ENCODE measurements at regions not wholly inside any gene's neighbourhood (a gene's known extent, or its start where the extent isn't known, plus 50 kb on each side); places are given as distances from the start of the nearest gene placed in this dataset.
"Not testable (repeated sequence)": the region's sequence is repeated elsewhere in the genome, so short reads cannot be mapped to it uniquely, and the experiment has no call there.

DNA sequence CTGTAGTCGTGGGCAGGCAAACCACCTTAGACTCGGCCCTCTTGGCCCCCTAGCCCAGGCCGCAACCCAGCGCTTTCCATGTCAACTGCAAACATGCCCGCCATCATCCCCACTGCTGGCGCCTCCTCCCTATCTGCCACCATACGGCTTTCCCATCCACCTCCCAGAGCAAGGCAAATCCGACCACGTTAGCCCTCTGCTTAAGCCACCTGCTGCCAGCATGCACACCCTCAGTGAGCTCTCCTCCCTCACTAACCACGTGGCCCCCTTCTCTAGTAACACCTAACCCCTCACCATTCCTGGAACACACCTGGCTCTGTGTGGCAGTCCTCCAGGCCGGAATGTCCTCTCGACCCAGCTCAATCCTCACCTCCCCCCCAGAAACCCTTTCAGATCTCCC is 534.8 kb downstream of the TP53TG3F start:
- DNase-seq: not testable (repeated sequence)

DNA sequence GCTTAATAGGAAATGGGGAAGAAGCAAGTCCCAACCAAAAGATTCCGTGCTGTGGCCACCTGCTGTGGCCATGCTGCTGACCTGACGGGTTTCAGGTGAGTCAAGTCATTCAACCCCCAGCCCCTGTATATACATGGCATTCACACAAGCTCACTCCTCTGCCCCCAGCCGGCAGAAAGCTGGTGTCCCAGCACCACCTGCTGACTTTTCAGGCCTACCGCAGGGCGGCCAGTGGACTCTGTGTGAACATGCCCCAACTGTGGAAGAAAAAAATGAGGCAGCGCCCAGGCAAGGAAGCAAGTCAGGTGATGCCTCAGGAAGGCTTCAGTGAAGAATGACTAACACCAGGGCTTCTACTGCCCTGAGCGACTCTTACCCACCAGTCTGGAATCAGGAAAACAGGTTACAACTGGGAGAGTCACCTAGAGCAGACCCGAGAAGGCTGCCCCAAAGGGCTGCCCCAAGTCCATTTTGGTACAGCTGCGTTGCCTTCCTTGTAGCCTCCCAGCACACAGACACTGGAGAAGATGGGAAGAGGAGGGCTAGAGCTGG is 536.5 kb downstream of the TP53TG3F start:
- not testable (repeated sequence) for DNase-seq

DNA sequence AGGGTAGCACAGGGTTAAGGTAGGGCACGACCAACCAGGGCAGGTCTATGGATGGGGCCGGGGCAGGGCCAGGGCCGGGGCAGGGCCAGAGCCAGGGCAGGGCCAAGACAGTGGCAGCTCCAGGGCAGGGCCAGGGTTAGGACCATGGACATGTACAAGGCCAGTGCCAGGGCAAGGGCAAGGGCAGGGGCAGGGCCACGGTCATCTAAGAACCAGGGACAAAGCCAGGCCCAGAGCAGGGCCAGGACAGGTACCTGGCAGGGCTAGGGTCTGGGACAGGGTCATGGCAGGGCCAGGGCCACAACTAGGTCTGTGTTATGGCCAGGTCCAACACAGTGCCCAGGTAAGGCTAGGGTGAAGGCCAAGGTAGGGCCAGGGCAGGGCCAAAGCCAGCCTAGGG is 541.8 kb downstream of the TP53TG3F start:
- DNase-seq: not testable (repeated sequence)

DNA sequence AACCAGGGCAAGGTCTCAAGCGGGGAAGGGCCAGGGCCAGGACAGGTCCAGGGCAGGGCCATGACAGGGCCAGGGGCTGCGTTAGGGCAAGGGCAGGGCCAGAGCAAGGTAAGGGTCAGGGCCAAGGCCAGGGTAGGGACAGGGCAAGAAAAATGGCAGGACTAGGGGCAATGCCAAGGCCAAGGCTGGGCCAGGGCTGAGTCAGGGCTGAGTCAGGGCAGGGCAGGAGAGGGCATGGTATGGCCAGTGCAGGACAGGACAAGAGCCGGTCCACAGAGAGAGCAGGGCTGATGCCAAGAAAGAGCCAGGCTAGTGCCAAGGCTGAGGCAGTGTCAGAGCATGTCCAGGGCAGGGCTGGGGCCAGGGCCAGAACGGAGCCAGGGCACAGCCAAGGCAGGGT is 542.5 kb downstream of the TP53TG3F start:
- not testable (repeated sequence) for DNase-seq

DNA sequence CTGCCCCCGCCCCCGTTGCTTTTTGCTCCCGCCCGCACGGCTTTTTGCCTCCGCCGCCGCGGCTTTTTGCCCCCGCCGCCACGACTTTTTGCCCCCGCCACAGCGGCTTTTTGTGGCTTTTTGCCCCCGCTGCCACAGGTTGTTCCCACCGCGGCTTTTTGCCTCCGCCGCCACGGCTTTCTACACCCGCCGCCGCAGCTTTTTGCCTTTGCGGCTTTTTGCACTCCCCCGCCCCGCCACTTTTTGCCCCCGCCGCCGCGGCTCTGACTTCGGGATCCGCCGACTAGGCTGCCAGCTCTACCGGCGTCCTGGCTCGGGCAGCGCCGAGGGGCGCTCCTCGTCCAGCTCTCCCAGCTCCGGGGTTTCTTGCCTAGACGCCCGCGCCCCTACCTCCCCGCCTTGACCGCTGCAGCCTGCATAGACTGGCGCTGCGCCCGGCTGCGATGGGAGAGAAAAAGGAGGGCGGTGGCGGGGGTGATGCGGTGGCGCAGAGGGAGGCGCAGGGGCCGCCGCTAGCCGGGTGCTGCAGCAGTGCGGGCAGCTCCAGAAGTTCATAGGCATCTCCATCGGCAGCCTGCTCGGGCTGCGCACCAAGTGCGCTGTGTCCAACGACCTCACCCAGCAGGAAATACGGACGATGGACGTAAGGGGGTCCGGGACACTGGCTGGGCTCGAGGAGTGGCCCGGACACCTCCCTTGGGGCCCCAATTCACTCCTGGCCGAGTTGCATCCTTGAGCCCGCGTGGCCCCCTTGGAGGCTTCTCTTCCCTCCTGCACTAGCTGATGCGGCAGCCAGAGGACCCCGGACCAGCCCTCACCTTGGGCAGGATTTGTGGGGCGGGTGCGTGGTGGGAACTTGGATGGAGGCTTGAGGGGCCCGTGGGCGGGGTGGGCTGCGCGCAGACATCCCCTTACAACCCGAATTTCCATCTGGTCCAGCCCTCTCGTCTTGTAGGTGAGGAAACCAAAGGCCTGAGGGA is 555.7 kb downstream of the TP53TG3F start:
- DNase-seq: peak in 1 of 5 donors; percentile 0

DNA sequence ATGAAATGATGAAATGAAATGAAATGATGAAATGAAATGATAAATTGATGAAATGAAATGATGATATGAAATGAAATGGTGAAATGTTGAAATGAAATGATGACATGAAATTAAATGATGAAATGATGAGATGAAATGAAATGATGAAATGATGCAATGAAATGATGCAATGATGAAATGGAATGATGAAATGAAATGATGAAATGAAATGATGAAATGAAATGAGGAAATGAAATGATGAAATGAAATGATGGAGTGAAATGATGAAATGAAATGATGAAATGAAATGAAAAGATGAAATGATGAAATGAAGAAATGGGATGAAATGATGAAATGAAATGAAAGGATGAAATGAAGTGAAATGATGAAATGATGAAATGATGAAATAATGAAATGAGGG is 558.9 kb downstream of the TP53TG3F start:
- DNase-seq: not testable (repeated sequence)

DNA sequence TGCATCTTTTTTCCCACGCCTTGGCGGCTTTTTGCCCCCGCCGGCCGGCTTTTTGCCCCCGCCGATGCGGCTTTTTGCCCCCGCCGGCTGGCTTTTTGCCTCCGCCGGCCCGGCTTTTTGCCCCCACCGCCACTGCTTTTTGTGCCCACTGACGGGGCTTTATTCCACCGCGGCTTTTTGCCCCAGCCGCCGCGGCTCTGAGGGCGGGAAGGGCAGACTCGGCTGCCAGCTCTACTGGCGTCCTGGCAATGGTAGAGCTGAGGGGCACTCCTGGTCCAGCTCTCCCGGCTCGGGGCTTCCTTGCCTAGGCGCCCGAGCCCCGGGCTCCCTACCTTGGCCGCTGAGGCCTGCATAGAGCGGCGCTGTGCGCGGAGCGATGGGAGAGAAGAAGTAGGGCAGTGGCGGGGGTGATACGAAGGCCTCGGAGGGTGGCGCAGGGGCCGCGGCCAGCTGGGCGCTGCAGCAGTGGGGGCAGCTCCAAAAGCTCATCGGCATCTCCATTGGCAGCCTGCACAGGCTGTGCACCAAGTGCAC is 591.4 kb downstream of the TP53TG3F start:
- DNase-seq: no peak

DNA sequence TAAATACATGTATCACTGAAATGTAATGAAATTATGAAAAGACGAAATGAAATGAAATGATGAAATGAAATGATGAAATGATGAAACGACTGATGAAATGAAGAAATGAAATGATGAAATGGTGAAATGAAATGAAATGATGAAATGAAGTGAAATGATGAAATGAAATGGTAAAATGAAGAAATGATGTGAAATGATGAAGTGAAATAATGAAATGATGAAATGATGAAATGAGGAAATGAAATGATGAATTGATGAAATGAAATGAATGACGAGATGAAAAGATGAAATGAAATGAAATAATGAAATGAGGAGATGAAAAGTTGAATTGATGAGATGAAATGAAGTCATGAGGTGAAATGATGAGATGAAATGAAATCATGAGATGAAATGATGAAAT is 594.7 kb downstream of the TP53TG3F start:
- no peak for DNase-seq

DNA sequence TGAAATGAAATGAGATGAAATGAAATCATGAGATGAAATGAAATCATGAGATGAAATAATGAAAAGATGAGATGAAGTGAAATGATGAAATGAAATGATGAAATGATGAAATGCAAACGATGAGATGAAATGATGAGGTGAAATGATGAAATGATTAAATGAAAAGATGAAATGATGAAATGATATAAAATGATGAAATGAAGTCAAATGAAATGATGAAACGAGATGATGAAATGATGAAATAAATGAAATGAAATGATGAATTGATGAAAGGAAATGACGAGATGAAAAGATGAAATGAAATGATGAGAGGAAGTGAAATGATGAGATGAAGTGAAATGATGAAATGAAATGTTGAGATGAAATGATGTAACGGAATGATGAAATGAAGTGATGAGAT is 595.6 kb downstream of the TP53TG3F start:
- no peak for DNase-seq

DNA sequence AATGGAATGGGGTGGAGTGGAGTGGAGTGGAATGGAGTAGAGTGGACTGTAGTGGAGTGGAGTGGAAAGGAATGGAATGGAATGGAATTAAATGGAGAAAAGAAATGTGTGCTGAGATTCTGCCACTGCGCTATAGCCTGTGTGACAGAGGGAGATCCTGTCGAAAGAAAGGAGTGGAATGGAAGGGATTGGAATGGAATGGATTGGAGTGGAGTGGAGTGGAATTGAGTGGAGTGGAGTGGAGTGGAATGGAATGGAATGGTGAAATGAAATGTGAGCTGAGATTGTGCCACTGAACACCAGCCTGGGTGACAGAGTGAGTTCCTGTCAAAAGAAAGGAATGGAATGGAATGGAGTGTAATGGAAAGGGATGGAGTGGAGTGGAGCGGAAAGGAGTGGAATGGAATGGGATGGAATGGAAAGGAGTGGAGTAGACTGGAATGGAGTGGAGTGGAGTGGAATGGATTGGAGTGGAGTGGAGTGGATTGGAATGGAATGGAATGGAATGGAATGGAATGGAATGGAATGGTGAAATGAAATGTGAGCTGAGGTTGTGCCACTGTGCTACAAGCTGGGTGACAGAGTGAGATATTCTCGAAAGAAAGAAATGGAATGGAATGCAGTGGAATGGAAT is 603.3 kb downstream of the TP53TG3F start:
- DNase-seq: not testable (repeated sequence)

DNA sequence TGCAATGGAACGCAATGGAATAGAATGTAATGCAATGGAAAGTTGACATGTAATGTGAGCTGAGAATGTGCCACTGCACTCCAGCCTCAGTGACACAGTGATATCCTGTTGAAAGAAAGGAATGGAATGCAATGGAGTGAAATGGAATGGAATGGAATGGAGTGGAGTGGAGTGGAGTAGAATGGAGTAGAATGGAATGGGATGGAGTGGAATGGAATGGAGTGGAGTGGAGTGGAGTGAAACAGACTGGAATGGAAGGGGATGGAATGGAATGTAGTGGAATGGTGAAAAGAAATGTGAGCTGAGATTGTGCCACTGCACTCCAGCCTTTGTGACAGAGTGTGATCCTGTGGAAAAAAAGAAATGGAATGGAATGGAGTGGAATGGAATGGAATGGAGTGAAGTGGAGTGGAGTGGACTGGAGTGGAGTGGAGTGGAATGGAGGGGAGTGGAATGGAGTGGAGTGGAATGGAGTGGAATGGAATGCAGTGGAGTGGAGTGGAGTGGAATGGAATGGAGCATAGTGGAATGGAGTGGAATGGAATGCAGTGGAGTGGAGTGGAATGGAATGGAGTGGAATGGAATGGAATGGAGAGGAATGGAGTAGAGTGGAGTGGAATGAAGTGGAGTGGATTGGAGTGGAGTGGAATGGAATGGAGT is 604.2 kb downstream of the TP53TG3F start:
- not testable (repeated sequence) for DNase-seq

DNA sequence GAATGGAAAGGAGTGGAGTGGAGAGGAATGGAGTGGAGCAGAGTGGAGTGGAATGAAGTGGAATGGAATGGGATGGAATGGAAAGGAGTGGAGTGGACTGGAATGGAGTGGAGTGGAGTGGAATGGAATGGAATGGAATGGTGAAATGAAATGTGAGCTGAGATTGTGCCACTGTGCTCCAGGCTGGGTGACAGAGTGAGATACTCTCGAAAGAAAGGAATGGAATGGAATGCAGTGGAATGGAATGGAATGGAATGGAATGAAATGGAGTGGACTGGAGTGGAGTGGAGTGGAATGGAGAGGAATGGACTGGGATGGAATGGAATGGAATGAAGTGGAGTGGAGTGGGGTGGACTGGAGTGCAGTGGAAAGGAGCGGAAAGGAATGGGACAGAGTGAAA is 605.2 kb downstream of the TP53TG3F start:
- not testable (repeated sequence) for DNase-seq

DNA sequence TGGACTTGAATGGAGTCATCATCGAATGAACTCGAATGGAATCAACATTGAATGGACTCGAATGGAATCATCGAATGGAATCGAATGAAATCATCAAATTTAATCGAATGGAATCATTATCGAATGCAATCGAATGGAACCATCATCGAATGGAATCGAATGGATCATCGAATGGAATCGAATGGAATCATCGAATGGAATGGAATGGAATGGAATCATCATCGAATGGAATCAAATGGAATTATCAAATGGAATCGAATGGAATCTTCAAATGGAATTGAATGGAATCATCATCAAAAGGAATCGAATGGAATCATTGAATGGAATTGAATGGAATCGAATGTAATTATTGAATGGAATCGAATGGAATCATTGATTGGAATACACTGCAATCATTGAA is 610.3 kb downstream of the TP53TG3F start:
- not testable (repeated sequence) for DNase-seq

DNA sequence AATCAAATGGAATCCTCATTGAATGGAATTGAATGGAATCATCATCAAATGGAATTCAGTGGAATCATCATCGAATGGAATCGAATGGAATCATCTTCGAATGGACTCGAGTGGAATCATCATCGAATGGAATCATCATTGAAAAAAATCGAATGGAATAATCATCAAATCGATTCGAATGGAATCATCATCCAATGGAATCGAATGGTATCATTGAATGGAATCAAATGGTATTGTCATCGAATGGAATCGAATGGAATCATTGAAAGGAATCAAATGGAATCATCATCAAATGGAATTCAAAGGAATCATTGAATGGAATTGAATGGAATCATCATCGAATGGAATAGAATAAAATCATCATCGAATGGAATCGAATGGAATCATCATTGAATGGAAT is 619.3 kb downstream of the TP53TG3F start:
- peak in 1 of 5 donors; percentile 19 for DNase-seq

DNA sequence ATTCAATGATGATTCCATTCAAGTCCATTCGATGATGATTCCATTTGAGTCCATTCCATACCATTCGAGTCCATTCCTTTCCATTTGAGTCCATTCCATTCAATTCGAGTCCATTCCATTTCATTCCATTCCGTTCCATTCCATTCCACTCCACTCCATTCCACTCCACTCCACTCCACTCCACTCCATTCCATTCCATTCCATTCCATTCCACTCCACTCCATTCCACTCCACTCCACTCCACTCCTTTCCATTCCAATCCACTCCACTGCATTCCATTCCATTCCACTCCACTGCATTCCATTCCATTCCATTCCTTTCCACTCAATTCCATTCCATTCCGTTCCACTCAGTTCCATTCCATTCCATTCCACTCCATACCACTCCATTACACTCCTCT is 625.6 kb downstream of the TP53TG3F start:
- DNase-seq: not testable (repeated sequence)

DNA sequence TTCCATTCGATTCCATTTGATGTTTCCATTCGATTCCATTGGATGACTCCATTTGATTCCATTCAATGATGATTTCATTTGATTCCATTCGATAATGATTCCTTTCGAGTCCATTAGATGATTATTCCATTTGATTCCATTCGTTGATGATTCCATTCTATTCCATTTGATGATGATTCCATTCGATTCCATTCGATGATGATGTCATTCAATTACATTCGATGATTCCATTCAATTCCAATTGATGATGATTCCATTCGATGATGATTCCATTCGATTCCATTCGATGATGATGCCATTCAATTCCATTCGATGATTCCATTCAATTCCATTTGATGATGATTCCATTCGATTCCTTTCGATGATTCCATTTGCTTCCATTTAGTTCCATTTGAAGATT is 635.6 kb downstream of the TP53TG3F start:
- DNase-seq: not testable (repeated sequence)

DNA sequence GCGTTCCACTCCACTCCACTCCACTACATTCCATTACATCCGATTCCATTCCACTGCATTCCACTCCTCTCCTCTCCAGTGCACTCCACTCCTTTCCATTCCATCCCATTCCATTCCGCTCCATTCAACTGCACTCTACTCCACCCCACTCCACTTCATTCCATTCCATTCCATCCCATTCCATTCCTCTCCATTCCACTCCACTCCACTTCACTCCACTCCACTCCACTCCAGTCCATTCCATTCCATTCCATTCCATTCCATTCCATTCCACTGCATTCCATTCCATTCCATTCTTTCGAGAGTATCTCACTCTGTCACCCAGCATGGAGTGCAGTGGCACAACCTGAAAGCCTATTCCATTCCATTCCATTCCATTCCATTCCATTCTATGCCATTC is 637.5 kb downstream of the TP53TG3F start:
- DNase-seq: not testable (repeated sequence)

DNA sequence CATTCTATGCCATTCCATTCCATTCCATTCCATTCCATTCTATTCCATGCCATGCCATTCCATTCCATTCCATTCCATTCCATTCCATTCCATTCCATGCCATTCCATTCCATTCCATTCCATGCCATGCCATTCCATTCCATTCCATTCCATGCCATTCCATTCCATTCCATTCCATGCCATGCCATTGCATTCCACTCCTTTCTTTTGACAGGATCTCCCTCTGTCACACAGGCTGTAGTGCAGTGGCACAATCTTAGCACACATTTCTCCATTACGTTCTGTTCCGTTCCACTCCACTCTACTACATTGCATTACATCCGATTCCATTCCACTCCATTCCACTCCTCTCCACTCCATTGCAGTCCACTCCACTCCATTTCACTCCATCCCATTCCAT is 637.9 kb downstream of the TP53TG3F start:
- not testable (repeated sequence) for DNase-seq

DNA sequence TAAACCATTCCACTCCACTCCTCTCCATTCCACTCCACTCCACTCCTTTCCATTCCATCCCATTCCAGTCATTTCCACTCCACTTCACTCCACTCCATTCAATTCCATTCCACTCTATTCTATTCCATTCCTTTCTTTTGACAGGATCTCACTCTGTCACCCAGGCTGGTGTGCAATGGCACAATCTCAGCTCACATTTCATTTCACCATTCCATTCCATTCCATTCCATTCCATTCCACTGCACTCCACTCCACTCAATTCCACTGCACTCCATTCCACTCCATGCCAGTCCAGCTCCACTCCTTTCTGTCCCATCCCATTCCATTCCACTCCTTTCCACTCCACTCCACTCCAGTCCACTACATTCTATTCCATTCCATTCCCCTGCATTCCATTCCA is 638.6 kb downstream of the TP53TG3F start:
- DNase-seq: not testable (repeated sequence)

DNA sequence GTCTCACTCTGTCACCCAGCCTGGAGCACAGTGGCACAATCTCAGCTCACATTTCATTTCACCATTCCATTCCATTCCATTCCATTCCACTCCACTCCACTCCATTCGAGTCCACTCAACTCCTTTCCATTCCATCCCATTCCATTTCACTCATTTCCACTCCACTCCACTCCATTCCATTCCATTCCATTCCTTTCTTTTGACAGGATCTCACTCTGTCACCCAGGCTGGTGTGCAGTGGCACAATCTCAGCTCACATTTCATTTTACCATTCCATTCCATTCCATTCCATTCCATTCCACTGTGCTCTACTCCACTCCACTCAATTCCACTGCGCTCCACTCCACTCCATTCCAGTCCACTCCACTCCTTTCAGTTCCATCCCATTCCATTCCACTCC is 639.6 kb downstream of the TP53TG3F start:
- DNase-seq: not testable (repeated sequence)
